GM18508 (cell line): ENCODE measurements at regions not wholly inside any gene's neighbourhood (a gene's known extent, or its start where the extent isn't known, plus 50 kb on each side); places are given as distances from the start of the nearest gene placed in this dataset.
"Not testable (repeated sequence)": the region's sequence is repeated elsewhere in the genome, so short reads cannot be mapped to it uniquely, and the experiment has no call there.

ENCODE experiments used
- ATAC-seq: cut with Tn5 transposase; IDR thresholded peaks from one replicate; pipeline ENCODE4 v1.9.1; 2021; ENCODE audit warnings: moderate number of reproducible peaks; ENCODE audit not compliant: insufficient read depth, unreplicated experiment

DNA sequence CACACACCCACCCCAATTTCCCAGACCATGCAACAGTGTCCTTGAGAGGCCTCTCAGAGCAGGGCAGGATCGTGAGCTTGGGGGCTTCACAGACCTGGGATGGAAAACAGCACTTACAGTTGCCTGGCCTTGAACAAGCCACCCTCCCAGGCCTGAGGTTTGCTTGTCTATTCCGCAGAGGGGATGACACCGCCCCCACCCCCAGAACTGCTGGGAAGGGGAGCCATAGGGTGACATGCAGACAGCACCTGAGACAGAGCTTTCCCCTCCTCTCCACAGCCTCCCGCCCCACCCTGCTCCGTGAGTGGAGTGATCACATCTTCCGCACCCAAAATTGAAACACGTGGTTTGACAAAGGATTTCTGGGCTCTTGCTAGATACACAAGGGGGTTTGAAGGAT lies 131.5 kb upstream of the TNRC6C start:
- no peak for ATAC-seq

DNA sequence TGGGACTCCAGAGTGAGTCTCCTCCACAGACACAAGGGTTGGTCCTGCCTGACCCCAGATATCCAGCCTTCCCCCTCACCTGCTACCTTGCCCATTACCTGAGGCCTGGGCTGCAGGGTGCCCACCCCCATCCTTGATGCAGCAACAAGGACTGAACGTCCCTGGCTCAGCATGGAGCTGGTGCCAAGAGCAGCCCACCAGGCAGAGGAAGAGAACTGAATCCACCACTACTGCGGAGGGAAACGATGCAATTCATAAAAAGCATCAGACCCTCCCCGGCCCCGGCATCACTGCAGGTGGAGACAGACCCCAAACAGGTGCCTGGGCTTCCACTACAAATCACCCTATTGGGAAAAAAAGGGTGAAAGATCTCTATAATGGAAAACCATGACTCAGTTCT lies 131.0 kb upstream of the TNRC6C start:
- no peak for ATAC-seq

DNA sequence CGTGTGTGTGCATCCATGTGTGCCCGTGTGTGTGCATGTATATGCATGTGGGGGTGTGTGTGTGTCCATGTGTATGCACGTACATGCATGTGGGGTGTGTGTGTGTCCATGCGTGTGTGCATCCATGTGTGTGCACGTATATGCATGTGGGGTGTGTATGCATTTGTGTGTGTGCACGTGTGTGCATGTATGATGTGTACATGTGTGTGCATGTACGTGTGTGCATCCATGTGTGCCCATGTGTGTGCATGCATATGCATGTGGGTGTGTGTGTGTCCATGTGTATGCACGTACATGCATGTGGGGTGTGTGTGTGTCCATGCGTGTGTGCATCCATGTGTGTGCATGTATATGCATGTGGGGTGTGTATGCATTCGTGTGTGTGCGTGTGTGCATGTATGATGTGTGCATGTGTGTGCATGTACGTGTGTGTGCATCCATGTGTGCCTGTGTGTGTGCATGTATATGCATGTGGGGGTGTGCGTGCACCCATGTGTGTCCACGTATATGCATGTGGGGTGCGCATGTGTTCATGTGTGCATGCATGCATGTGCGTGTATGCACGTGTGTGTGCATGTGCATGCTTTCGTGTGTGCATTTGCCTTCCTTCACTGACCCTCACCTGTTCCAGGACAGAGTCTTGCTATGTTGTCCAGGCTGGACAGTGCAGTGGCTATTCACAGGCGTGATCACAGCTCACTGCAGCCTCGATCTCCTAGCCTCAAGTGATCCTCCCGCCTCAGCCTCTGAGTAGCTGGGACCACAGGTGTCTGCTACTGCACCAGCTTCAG lies 129.6 kb upstream of the TNRC6C start:
- ATAC-seq, result no peak

DNA sequence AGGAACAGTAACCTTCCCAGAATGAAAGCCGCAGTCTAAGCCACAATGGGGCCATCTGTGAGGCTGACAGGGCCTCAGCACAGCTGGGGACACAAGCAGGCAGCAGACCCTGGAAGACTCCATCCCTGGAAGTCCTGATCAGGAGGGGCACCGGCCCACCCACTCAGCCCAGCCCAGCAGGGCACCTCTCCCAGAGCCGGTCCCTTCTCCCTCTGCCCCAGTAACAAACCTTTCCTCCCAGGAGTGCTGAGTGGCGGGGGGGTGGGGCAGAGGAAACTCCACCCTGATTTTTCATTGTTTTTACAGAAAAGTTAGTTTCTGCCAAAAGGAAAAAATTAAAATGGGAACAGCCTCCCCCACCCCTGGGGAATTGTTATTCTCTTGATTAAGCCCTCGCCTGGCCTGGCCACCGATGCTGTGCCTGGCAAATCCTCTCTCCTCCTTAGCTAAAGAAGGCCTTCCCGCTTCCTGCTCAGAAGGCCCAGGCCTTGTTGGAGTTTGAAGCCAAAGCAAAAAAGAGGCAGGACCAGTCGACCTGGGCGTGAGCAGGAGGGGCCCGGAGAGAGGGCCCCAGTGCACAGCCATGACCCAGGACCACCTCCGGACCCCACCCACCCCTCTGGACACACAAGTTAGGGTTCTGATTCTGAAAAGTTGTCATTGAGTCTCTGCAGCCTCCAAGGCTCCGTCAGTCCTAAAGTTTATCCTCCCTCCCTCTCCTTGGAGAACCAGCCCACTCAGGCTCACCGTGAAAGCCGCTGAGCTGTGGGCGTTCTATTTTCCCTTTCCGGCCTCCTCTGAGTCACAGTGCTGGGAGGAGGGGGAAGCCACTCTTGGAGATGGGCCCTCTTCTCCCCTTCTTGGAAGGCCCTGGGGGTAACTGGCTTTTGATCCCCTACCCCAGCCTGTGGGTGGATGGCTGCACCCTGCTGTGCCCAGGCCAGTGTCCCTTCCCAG lies 128.4 kb upstream of the TNRC6C start:
- ATAC-seq, result no peak

DNA sequence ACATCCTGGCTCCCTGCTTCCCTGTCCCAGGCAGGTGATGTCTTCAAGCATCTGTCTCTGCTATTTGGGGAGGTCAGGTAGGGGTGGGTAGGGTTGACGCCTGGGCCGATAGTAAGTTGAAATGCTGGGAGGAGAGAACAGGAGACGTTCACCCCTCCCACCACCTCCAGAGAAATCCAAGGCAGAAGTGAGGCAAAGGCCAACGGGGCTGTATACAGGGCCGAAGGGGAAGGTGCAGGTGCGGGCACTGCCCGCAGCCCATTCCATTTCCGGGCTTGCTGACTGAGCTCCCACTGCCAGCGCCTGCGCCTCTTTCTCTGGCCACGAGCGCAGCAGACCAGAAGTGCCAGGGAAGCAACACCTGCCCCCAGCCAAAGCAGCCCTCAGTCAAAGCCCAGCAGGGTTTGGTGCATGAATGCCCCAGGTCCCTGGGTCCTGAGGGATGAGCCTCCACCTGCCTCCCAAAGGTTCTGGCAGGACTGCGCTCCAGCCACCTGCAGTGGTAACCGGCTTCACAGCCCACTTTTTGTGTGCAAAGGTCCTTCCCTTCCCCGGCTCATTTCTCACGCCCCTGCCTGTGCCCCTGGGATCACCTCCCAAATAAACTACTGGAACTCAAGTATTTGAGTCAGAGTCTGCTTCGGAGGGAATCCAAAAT lies 127.6 kb upstream of the TNRC6C start:
- ATAC-seq, result no peak

DNA sequence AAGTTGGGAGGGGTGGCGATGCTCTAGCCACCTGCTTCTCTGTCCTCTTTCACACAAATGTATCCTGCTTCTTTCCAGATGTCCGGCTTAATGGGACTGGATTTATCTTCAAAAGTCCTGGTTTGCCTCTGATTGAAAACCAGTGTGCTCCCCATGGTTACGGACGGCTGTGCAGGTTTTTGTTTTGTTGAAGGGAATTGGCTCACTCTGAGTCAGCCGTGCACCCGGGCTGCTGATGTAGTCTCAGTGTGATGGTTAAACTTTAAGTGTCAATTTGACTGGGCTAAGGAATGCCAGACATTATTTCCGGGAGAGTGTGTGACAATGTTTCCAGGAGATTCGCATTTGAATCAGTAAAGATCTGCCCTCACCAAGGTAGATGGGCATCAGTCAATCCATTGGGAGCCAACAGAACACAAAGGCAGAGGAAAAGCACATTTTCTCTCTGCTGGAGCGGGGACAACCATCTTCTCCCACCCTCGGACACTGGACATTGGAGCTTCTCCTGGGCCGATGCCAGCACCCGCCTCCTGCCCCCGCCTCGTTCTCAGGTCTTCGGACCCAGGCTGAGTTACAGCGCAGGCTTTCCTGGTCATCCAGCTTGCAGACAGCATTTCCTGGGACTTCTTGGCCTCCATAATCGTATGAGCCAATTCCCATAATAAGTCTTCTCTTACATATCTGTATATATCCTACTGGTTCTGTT lies 126.9 kb upstream of the TNRC6C start:
- no peak for ATAC-seq

DNA sequence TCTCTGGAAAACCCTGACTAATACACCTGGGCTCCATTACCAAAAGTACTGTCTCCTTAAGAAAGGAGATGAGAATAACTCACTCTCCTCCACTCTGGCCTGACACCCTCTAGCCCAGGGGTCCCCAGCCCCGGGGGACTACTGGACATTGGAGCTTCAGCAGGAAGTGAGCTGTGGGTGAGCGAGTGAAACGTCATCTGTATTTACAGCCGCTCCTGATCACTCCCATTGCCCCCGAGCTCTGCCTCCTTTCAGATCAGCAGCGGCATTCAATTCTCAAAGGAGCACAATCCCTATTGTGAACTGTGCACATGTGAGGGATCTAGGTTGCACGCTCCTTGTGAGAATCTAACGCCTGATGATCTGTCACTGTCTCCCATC lies 126.3 kb upstream of the TNRC6C start:
- ATAC-seq, result no peak

DNA sequence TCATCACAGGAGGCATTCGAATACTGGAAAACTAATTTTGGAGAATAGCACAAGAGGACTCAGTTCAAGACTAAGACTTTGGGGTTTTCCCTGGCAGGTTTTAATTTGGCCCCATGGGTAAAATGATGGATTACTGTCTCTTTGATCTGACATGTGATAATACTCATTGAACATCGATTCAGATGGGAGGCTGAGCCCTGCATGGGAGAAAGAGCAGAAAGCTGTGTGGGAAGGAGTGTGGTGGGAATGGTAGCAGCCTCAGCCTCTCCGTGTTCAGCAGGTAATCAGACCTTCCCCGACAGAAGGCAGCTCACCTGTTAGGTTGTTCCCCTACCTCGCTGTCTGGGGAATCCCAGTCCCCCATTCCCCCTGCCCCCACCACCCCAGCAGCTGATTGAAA lies 124.7 kb upstream of the TNRC6C start:
- no peak for ATAC-seq

DNA sequence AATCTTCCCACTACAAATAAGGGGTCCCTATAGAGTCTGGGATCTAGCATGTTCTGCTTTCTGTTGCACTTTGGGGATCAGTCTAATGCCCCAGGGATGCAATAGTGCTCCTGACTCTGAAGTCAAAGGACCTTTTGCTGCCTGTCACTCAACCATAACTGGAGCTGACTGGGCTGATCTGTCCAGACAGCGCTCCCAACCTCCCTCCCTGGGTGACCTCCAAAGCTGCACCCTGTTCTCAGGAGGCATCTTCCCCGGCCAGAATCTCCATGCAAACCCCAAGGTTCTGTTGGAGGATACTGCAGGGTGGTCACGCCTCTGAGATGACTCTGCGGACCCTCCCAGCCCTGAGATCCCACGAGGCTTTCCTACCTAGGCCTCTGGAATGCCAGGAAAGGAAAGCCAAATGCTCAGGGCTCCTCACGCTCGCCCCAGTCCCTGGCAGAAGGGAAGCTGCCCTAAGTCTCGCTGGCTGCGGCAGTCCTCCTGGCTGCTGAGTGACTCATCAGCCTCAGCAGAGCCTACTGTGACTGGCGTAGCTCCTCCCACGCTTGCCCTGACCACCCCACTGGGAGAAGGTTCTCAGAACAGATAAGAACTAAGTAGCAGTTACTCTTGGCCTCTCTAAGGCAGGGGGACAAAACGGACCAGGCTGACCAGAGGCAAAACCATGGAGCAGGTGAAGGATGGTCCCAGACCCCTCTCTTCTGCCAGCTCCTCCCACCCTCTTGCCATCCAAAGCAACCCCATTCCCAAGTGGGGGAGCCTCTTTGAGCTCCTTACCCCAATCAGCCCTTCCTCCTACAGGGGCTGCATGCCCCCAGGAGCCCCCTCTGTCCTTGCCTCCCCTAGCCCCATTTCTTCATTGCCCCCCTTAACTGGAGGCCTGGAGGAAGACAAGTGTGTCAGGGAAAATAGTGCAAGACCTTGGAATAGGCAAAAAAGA lies 124.1 kb upstream of the TNRC6C start:
- no peak for ATAC-seq

DNA sequence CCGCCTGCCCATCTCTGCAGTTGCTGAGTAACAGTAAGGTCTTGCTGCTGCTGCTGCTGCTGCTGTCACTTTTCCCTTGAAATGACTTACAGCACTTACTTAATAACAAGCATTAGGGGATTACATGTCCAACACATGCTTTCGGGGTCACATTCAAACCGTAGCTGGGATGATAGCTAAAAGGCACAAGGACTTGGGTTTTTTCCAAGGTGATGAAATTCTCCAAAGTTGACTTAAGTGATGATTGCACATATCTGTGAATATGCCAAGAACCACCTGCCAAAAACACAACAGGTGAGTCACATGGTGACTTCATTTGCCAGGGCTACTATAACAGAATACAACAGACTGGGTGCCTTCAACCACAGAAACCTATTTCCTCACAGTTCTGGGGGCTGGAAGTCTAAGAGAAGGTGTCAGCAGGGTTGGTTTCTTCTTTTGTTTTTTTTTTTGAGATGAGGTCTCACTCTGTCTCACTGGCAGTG lies 121.9 kb upstream of the TNRC6C start:
- ATAC-seq, result no peak

DNA sequence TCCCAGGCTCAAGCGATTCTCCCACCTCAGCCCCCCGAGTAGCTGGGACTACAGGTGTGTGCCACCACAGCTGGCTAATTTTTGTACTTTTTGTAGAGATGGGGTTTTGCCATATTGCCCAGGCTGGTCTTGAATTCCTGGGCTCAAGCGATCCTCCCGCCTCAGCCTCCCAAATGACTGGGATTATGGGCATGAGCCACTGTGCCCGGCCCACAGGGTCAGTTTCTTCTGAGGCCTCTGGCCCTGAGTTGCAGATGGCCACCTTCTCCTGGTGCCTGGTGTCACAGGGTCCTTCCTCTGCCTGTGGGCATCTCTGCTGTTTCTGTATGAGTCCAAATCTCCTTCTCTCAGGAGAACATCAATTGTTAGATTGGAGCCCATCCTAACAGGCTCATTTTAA lies 121.4 kb upstream of the TNRC6C start:
- not testable (repeated sequence) for ATAC-seq

DNA sequence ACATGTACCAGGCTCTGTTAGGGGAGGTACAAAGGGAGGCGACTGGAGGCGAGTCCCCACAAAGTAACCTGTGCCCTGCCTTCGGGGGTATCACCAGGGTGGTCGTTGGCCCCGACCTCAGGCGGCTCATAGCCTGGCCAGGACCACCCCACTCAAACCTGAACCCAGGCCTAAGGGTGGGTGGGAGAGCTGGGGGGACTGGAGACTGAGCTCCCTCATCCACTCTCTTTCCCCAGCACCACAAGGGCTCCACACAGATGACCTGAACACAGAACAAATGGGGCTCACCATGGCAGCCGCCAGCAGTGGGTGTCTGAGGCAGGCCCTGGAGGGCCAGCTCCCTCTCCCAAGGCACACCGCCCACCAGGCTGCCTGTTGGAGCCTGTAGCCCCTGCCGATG lies 120.6 kb upstream of the TNRC6C start:
- ATAC-seq, result no peak

DNA sequence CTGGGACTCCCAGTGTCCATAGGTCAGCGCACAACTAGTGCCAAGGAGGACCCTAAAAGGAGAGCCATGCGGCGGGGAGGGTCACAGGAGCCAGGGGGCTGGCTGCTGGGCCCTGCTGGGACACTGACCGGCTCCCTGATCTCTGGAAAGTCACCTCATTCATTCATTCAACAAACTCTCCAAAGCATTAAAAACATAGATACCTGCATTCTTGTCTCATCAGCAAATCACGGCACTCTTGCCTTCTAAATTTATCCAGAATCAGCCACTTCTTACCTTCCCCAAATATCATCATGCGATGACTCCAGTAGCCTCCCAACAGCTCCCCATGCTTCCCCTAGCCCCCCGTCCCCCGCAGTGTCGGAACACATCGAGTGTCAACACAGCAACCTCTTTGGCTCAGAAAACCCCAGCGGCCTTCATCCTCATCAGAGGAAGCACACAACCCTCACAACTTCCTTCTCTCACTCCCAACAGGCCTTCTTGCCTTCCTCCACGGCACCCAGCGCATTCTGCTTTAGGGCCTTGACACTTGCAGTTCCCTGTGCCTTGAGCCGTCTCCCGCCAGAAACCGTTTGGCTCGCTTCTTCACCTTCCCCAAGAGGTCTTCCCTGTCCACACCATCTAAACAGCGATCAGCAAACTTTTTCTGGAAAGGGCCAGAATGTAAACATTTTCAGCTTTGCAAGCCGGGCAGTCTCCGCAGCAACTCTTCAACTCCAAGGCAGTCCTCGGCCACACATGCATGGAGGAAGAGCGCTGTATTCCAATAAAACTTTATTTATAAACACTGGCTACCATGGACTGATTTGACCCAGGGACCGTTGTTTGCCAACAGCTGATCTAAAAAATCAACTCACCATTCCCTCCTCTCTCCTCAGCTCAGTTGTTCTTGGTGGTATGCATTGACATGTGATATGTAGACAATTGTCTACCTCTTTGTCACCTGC lies 119.5 kb upstream of the TNRC6C start:
- no peak for ATAC-seq

DNA sequence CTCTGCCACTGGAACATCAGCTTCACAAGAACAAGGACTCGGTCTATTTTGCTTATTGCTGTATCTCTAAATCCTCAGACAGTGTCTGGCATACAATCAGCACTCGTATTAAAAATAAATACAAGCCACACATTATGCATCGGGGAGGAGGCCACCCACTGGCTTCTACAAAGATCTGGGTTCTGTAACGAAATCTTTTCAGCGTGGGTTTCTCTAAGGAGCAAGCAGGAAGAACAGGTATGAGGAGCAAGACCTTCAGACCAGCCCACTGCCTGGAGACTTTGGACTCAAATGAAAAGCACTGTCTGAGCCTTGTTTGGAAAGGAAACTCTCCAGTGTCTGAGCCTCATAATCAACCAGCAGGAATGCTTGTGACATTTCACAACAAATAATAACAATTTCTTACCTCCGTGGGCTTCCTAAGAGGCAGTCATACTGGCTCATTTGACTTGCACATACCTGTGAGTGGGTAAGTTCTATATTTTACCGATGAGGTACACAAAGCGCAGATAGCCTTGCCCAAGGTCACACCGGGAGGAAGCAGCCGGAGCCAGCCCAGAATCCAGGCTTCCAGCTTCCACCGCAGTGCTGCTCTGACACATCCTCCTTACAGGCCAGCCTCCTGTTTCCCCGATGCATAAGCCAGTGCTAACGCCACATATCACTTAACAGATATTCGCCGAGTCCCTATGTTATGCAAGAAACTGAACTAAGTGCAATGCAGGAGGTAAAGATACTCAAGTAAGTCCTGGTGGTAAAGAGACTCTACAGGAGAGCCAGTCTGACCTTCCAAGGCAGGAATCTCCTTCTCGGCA lies 118.6 kb upstream of the TNRC6C start:
- ATAC-seq, result no peak

DNA sequence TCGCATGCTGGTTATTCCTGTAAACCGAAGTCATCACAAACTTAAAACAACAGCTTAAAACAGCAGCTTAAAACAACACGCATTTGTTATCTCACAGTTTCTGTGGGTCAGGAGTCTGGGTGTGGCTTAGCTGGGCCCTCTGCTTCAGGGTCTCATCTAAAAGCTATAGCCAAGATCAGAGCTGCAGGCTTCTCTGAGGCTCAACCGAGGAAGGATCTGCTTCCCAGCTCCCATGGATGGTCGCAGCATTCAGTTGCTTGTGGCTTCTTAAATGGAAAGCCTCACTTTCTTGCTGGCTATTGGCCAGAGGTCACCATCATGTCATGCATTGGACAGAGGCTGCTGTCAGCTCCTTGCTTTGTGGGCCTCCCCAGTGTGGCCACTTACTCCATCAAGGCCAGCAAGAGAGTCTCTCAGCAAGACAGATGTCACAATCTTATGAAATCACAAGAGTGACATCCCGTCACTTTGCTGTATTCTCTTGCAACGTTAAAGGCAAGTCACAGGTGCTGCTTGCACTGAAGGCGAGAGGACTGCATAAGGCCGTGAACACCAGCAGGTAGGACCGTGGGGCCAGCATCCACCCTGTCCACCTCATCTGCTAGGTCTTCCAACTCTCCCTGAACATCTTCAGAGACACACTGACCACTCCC lies 117.9 kb upstream of the TNRC6C start:
- ATAC-seq, result no peak

DNA sequence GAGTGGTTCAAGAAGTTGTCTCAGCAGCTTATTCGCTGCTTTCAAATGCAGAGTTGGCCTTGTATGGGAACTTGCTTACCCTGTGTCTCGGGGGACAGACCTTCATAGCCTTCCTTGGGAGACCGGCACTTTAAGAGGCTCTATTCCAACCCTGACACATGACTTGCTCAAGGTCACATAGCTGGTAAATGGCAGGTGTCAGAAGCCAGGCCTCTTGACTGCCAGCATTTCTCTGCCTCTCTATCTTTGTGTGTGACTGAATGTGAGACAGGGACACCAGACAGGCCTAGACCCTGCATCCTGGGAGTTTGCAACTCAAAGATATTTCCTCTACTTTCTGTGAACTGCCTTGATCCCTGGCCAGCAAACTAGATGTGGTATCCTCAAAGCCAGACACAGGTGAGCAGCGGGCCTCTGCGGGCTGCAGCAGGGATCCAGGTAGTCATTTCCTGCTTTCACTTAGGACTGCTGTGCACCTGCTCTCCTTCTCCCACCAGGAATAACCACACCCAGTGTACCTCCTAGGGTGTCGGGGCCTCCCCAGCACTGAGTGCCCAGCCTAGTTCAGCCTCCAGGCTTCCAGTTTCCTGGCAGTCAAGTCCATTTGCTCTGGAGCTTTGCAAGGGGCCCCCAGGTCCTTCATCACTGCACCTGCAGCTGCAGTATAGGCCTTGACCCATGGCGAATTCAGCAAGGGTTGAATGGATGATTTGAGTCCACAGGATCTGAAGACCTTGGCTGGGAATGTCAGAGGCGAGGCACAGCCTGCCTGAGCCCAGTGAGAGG lies 116.6 kb upstream of the TNRC6C start:
- no peak for ATAC-seq
